ENCODE measurements at regions not wholly inside any gene's neighbourhood (a gene's known extent, or its start where the extent isn't known, plus 50 kb on each side); places are given as distances from the start of the nearest gene placed in this dataset.

GRCh38 chr22:27205492-27206373, 548.3 kb downstream of the MIAT start:
- Histone ChIP-seq H3K27me3 (no peaks in the 10 kb centered on the region), H3K36me3 (no peaks in the 10 kb centered on the region), H3K27ac (no peak overlapping the region), H3K4me1 (ENCODE audit: low read depth) (no peaks in the 10 kb centered on the region), H3K9me3 (ENCODE audit: low read depth) (no peaks in the 10 kb centered on the region), H3K4me3 (no peak overlapping the region)
- TF ChIP-seq CTCF (IDR thresholded peaks at IDR 0.05; ENCODE audit: low read depth, low read length), result no peak
- DNase-seq (ENCODE audit: low read depth in 1 of 2, low spot score in 1 of 2), result peak in 1 of 2 donors; percentile 30

GRCh38 chr22:27206374-27207133, 549.2 kb downstream of the MIAT start:
- no peaks in the 10 kb centered on the region for H3K4me1 ChIP-seq (ENCODE audit: low read depth)
- TF ChIP-seq CTCF (IDR thresholded peaks at IDR 0.05; ENCODE audit: low read depth, low read length), result no peak
- H3K9me3 ChIP-seq (ENCODE audit: low read depth), result no peaks in the 10 kb centered on the region
- peak in 1 of 2 donors; percentile 34 for DNase-seq (ENCODE audit: low read depth in 1 of 2, low spot score in 1 of 2)
- no peaks in the 10 kb centered on the region for H3K36me3 ChIP-seq
- H3K27ac ChIP-seq, result no peak overlapping the region
- no peak overlapping the region for H3K4me3 ChIP-seq
- no peaks in the 10 kb centered on the region for H3K27me3 ChIP-seq

GRCh38 chr22:27207266-27207665, 549.9 kb downstream of the MIAT start:
- peaks cover 3% of the 10 kb centered on the region for H3K4me1 ChIP-seq (ENCODE audit: low read depth)
- H3K9me3 ChIP-seq (ENCODE audit: low read depth), result no peaks in the 10 kb centered on the region
- no peak overlapping the region for H3K27ac ChIP-seq
- no peaks in the 10 kb centered on the region for H3K27me3 ChIP-seq
- no peaks in the 10 kb centered on the region for H3K36me3 ChIP-seq
- TF ChIP-seq CTCF (IDR thresholded peaks at IDR 0.05; ENCODE audit: low read depth, low read length), result no peak
- H3K4me3 ChIP-seq, result no peak overlapping the region
- DNase-seq (ENCODE audit: low read depth in 1 of 2, low spot score in 1 of 2), result no peak

GRCh38 chr22:27207907-27208306, 550.5 kb downstream of the MIAT start:
- Histone ChIP-seq H3K27ac (no peak overlapping the region), H3K4me3 (no peak overlapping the region), H3K27me3 (no peaks in the 10 kb centered on the region), H3K36me3 (no peaks in the 10 kb centered on the region), H3K9me3 (ENCODE audit: low read depth) (no peaks in the 10 kb centered on the region), H3K4me1 (ENCODE audit: low read depth) (peaks cover 10% of the 10 kb centered on the region)
- no peak for TF ChIP-seq CTCF (IDR thresholded peaks at IDR 0.05; ENCODE audit: low read depth, low read length)
- DNase-seq (ENCODE audit: low read depth in 1 of 2, low spot score in 1 of 2), result no peak

- H3K9me3 ChIP-seq (ENCODE audit: low read depth), result no peaks in the 10 kb centered on the region
- H3K27me3 ChIP-seq, result no peaks in the 10 kb centered on the region
- H3K4me1 ChIP-seq (ENCODE audit: low read depth), result peaks cover 10% of the 10 kb centered on the region
- no peak for TF ChIP-seq CTCF (IDR thresholded peaks at IDR 0.05; ENCODE audit: low read depth, low read length)
- no peak overlapping the region for H3K4me3 ChIP-seq
- H3K36me3 ChIP-seq, result no peaks in the 10 kb centered on the region
- DNase-seq (ENCODE audit: low read depth in 1 of 2, low spot score in 1 of 2), result no peak
- H3K27ac ChIP-seq, result no peak overlapping the region
Observed at GRCh38 chr22:27210111-27210730, 552.8 kb downstream of the MIAT start.

Data from cardiac muscle cell (in vitro differentiated cells and primary cell).